CD4-positive, alpha-beta T cell treated with Interleukin-17A for 1 hour (primary cell): ENCODE measurements at regions not wholly inside any gene's neighbourhood (a gene's known extent, or its start where the extent isn't known, plus 50 kb on each side); places are given as distances from the start of the nearest gene placed in this dataset.
"Not testable (repeated sequence)": the region's sequence is repeated elsewhere in the genome, so short reads cannot be mapped to it uniquely, and the experiment has no call there.

Source experiments
- DNase-seq: peaks from one replicate; pipeline ENCODE4 v3.0.0-alpha.2; 2020

DNA sequence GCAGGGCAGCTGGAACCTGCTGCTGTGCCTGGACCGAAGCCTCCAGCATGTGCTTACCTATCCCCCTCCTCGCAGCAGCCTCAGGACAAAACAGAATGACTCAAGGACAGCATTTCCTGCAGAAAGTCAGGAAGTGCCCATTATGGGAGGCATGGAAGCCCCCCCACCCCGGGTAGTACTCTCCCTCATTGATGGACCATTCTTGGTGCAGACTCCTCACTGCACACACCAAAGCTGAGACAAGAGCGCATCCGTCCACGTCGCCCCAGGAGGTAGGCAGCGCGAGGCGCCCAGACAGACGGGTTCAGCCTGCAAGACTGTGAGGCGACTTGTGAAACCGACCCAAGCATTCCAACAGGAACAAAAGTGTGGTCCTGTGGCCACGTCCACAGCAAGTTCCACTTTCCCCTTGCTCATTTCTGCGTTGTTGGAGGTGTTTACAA, 243.9 kb upstream of the ATXN7L3B start:
- DNase-seq: no peak

DNA sequence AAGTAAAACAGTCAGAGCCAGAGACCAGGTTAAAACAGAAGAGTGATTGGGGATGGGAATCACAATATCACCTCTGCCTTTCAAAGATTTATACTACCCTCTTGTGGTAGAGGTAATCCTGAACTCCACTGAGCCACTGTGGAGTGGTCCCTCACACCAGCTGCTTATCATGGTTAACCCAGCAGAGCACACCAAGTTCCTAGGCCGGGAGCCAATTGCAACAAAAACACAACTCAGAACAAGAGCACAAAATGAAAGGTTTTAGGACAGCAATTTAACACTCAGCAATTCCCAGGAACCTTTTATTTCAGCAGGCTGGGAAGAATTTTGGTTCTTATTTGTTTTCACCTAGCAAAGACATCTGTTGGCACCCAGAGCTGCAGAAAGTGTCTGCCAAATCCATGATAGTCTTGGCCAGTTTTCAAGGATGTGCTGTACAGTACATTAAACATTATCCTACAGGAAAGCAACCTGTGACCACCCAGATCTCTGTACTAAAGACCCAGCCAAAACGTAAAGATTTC, 220.5 kb upstream of the ATXN7L3B start:
- DNase-seq: no peak

DNA sequence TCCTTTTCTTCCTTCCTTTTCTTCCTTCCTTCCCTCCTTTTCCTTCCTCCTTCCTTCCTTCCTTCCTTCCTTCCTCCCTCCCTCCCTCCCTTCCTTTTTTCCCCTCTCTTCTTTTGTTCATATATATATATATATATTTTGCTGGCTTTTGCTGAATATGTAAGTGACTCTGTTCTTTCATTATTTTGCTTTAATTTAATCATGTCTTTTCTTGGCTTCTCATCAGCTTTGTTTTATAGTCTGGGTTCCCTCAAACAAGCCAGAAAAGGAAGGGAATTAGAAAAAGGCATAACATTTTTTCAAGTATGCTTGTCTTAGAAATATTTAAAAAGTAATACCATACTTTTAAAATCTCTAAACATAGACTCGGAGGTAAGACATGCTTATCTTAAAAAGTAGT, 219.9 kb upstream of the ATXN7L3B start:
- DNase-seq: no peak

DNA sequence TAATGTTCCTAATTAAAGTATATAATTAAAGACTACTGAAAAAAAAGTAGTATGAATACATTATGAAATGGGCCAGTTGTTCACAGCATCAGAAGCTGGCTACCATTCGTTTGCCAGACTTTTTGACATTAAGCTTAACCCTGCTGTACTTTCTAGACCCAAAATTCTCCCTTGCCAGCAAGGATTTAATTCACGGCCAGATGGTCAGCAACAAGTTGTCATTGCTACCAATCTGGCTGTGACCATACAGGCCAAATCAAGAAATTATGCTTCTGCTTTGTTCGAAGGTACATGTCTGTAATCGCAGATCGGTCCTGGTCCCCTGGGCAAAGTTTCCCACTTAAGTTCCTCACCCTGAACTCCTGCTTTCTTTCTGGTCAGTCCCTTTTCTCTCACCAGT, 217.7 kb upstream of the ATXN7L3B start:
- DNase-seq: no peak

DNA sequence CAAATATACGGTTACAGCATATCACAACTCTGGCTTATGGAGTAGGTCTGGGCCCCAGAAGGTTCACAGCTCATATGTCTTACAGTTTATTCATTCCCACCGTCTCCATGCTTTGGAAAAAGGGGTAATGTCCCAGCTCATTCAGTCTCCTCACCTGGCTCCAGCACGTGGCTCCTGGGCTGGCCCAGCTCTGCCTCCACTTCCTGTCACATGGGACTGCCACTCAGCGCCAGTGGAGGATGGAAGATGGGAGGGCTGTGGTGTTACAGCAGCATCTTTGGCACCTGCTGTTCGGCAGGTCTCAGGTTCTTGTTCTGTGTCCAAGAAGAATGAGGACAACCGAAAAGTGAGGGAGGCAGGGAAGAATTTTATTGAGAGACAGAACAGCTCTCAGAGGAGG, 216.3 kb upstream of the ATXN7L3B start:
- no peak for DNase-seq

DNA sequence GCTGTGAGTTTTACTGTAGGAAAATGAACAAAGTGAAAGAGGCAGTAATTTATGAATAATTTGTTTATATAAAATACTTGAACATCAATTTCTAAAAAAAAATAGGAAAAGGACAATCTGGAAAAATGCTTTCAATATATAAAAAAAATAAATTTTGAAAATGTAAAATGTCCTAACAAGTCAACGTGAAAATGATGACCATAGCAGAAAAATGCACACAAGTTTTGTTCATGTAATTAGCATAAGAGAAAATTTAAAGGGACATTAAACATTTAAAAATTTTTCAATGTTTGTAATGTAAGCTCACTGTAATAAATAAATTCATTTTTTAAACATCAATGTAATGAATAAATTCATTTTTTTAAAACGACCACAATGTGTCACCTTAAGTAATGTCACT, 214.8 kb upstream of the ATXN7L3B start:
- no peak for DNase-seq

DNA sequence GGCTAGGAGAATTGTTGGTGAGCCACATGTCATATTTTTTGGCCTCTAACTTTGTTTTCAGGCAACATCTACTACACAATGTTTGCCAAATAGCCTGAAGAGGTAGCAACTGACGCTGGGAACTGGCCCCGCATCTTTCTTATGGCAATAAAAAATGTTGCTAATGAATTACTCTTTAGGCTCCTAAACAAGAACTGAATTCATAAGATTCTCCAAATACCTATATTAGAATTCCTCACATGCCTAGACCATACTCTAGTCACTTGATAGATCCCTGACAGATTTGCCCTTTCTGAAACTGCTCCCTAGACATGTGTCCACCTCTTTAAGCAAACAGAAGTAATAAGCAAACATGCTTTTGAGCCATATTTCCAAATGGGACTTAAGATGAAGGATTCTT, 209.0 kb upstream of the ATXN7L3B start:
- no peak for DNase-seq

DNA sequence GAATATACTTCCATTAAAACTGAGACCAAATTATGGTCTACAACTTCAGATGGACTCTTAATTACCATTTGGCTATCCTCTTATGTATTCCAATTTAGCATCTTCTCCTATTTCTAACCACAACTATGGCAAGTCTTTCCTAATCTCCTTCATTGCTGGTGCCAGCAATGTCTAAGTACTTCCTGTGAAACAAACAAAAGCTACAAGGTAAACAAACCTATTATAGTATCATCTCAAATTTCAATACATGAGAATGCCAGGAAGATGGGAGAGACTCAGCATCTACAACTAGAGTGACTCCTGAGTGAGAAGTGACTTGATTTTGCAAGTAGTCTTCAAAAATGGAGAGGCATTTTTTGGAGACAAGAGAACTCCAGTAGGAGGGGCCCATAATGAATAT, 202.9 kb upstream of the ATXN7L3B start:
- no peak for DNase-seq

DNA sequence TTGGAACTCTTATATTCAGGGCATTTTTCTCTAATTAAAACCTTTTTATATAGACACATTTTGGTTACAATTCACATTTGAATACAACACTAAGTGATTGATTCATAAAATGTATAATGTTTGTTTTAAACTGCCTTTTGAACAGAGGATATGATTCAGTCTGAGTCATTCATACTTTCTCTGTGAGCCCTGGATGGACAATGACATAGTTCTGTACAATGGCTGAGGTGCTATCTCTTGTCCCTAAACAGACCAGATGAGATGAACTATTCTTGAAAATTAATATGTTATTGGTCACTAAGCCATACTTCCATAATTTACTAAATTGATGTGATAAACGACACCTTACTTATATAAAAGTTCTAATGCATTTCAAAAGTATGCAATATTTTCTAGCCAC, 199.7 kb upstream of the ATXN7L3B start:
- no peak for DNase-seq

DNA sequence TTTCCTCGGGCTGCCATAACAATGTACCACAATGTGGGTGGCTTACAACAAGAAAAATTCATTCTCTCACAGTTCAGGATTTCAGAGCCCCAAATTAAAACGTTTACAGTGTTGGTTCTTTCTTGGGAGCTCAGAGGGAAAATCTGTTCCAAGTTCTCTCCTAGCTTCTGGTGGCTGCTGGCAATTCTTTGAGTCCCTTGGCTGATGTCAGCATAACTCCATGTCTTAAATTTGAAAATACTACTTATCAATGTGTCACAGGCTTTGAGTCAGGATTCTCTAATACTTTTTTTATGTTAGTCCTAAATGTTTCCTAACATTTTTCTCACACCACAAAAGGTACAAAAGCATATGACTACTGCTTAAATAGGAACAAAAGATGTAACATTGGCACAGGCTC, 198.4 kb upstream of the ATXN7L3B start:
- DNase-seq: no peak

DNA sequence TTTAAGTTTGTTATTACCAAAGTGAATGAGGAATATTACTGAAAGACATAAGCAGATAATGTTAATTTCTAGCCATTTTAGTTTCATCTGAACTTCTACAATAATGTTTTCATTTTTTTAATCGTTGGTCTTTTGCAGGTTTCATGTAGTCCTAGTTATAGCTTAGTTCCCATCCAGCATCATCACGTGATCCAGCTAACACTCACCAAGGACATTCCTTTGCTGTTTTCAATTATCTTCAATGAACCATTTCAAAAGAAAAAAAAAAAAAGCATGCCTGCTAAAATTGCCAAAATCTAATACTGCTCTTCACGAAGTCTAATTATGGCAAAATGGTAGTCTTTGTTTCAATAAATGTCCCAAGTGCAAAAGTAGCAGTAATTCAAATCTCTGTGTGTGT, 187.7 kb upstream of the ATXN7L3B start:
- no peak for DNase-seq

DNA sequence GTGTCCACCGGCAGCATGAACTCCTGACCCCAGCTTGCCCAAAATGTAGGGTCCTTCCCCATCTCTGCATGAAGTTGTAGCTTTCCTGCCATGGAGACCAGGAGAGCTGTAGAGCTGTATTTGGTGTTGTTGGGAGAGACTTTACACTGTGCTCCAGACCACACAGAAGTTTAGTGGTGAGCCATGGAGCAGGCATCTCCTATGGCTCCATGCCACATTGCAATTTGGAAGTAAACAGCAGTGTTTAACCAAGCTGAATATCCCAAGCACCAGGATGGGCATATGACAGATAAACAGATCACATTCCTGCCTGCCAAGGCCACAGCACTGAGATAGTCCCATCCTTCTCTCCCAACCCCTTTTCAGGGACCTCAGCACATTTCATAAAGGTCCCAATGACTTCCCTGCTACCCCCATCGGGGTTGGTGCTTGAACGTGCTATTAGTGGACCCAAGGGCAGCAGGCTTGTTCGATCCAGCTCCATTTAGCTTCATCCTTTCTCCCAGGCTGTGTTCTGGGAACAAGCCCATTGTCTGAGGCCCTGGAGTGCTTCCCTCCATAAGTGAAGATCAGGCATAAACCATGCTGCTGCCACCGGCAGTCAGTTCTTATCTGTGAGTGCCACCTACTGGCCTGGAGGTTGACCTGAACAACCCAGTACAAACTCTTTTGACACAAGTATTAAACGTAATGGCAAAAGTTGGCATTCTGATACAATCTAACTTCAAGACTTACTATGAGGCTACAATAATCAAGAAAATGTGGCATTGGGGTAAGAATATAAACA, 172.3 kb upstream of the ATXN7L3B start:
- no peak for DNase-seq

DNA sequence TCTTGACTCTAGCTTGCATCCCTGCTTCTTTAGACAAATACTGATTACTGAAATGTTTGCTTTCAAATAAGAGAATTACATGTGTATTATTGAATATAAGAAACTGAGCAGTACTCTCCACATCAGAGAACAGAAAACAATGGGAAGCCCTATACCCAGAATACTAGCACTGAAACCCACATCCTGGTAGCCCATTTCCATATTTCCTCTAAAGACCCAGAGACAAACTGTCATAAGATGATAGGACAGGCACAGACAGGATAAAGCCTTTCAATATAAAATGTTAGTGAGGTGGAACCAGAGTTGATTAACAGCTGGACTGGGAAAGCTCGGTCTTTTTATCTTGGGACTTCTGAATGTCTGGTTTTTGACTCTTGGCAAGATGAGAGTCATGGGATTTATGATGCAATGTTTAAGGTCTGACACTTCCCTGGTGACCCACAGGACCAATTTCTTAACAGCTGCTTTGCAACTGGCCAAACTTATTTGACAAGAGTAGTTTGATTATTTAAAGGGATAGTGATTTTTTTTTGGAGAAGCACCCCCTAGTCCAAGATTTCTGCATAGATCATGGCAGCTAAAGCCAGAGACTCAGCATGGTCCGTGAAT, 166.9 kb upstream of the ATXN7L3B start:
- DNase-seq: no peak

DNA sequence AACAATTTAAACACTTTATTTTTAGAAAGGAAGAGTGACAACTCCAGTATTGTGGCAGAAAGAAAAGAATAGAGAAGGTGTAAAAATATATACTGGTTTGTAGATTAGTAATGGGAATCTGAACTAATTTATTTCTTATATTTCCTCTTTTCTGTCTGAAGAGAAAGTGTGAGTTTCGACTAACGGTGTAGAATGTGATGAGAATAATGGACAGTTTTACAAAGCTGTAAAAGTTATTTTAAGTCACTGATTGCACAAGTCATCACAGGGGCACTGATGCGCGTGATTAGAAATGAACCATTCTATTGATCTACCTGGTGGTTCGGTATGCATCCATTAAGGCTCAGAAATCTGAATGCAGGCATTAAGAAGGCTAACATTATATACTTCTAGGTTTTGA, 158.5 kb upstream of the ATXN7L3B start:
- DNase-seq: no peak

DNA sequence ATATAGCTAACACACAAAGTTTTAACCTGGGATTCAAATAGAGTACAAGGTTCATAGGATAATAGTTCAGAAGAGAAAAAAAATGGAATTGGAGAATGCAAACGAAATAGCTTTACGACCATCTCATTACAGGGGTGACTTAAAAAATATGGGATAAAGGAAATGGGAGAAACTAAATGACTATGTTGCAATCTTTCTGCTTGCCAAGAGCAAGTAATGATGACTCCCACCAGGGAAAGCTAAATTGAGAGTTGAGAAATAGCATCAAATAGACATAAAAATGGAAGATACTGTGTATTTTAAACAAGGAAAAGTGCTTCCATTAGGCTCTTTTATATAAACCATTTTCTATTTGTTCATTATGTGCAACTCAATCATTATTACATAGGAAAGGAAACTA, 155.7 kb upstream of the ATXN7L3B start:
- DNase-seq: no peak

DNA sequence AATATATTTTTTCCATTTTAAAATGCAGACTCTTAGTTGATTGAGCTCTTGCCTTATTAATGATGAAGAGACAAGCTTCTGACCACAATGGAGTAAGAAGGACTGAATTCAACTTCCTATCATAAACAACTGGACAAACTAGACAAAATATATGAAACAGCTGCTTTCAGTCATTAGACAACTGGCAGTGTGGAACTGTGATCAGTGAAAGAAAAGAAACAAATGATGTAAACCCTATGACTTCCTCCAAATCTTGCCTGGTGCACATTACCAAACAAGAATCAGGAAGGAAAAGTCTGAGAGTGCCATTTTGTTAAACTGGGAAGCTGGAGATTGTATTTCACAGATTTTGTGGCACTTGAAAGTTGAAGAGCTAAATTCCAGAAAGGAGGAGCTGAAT, 154.7 kb upstream of the ATXN7L3B start:
- DNase-seq: no peak

DNA sequence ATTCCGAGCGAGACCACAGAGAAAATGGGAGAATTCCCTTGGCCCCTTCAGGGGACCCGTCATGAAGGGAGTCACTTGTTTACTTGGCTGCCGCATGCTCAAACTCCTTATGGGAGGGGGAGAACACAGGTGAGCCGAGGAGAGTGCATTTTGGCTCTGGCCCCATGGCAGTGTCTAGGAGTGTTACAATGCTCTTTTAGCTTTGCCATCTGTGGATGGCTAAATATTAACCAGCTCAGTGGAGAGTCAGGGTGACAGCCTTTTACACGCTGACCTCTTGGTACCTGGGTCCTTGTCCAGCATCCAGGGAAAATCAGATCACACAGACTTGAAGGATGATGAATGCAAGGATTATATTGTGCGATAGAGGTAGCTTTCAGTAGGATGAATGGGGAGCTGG, 146.4 kb upstream of the ATXN7L3B start:
- no peak for DNase-seq

DNA sequence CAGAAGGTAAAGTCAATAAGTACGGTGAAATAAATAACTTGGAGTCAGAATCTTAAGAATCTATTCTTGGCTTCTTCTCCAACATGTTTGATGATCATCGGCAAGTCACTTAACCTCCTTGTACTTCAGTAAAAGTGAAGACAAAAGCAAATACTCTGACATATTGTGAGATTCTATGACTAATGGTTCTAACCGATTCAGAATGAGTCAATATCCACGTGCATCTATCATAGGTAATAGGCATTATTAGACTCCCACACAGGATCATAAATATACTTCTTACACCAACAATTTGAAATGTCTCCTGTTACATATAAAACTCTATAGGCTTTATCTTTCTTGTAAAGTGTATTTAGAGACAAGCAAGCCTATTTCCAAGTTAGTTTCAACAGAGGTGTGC, 144.4 kb upstream of the ATXN7L3B start:
- no peak for DNase-seq

DNA sequence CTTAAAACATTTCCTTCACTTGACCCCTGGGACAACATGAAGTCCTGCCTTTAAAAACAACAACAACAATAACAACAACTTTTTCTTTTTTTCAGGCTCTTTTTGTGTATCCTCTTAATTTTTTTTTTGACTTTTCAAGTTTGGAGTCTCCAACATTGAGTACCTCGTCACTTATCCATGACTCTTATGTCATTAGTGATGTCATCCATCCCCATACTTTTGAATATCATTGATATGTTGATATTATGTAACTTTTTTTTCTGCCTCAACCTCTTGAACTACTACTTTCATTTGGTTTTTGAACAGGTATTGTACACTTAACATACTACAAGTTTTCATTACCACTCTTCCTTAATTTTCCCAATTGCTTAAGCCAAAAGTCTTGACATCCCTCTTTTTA, 143.0 kb upstream of the ATXN7L3B start:
- DNase-seq: no peak

DNA sequence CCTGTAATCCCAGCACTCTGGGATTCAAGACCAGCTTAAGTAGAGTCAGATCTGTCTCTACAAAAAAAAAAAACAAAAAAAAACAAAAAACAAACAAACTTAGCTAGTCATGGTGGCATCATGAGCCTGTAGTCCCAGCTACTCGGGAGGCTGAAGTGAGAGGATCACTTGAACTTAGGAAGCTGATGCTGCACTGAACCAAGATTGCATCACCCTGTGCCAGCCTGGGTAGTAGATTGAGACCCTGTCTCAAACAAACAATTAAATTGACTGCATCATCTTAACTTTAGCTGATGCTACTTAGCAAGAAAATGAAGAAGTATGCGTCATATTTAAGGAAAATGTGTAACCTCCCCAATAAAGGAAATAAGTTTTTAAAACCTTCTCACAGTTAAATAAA, 136.6 kb upstream of the ATXN7L3B start:
- DNase-seq: no peak

DNA sequence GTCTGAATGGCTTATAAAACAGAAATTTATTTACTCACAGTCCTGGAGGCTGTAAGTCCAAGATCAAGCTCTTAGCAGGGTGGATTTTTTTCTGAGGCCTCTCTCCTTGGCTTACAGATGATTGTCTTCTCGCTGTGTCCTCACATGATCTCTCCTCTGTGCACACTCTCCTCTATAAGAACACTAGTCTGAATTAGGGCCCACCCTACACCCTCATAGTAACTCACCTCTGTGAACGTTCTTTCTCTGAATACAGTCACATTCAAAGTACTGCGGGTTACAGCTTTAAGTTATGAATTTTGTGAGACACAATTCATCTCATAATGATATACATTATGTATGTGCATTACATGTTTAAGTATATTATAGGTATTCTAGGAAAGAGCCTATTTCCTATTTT, 135.7 kb upstream of the ATXN7L3B start:
- DNase-seq: no peak

DNA sequence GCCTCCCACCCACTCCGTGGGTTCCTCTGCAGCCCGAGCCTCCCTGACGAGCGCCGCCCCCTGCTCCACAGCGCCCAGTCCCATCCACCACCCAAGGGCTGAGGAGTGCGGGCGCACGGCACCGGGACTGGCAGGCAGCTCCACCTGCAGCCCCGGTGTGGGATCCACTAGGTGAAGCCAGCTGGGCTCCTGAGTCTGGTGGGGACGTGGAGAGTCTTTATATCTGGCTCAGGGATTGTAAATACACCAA, 134.5 kb upstream of the ATXN7L3B start:
- DNase-seq: not testable (repeated sequence)

DNA sequence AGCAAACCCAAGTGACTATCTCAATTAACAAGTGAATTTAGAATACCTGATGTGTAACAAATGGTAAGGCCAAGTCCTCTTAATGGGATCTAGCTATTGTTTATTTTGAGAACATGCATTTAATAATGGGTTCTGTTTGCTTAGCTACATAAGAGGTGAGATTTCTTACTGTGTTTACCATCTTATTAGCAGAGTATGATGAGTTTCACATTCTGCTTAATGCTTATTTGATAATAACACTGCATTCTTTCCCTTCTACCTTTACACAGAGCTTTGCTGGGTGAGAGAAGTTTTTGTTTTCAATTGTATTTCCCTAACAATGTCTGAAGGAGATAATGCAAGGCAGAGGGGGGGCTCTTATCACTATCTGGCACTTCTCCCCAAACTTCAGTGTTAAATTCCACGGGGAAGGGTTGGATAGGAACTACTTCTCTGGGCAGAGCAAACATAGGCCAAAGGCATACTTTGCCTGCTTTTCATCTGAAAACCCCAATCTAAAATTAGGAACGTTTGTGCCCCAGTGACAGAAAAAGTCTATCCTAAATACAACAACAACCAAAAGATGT, 129.0 kb upstream of the ATXN7L3B start:
- no peak for DNase-seq

DNA sequence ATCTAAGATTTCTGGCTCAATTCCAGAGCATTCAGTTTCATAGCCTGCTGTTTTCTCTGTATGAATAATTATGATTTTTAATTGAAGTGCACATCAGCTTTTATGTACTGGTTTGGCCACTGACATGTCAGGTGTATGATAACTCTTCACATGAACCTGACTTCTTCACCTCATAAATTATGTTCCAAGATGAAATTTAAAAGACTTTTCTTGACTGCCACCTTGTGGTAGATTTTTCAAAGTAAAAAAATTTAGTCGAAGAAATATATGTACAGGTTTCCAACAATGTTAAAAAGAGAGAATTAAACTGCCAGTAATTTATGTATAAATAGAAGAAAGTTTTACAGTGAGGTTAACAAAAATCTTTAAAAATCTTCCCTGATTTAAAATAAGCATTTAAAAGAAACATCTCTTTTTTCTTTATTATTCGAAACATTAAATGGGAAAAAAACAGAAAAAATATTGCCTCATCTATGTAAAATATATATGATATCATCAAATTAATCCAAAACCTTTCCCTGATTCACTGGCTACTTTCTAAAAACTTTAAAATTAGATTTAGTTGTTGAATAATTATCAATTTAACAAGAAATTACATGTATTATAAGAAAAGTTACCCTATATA, 124.9 kb upstream of the ATXN7L3B start:
- DNase-seq: peak; percentile 3
